Esophagus (tissue), 2 donors: ENCODE measurements at regions not wholly inside any gene's neighbourhood (a gene's known extent, or its start where the extent isn't known, plus 50 kb on each side); places are given as distances from the start of the nearest gene placed in this dataset.

Experiments
- H3K27ac ChIP-seq, 2 donors: one replicate each; pipeline ENCODE4 v1.5.1; 2013; ENCODE audit warnings: low read depth in 2 of 2, mild to moderate bottlenecking in 2 of 2, inconsistent platforms in 1 of 2, low read length in 1 of 2, moderate library complexity in 1 of 2
- H3K27me3 ChIP-seq, 2 donors: one replicate each; pipeline ENCODE4 v1.6.1; 2013; ENCODE audit warnings: low read length in 2 of 2, control low read depth in 1 of 2, mild to moderate bottlenecking in 1 of 2; ENCODE audit not compliant: insufficient read depth in 2 of 2, control insufficient read depth in 1 of 2
- H3K36me3 ChIP-seq, 2 donors: one replicate each; pipeline ENCODE4 v1.6.1; 2013; ENCODE audit warnings: low read length in 1 of 2; ENCODE audit not compliant: control insufficient read depth in 2 of 2, insufficient read depth in 2 of 2
- H3K4me1 ChIP-seq, 2 donors: one replicate each; pipeline ENCODE4 v1.6.1; 2013; ENCODE audit warnings: low read length in 1 of 2; ENCODE audit not compliant: control insufficient read depth in 2 of 2, insufficient read depth in 2 of 2
- H3K4me3 ChIP-seq, 2 donors: one replicate each; pipeline ENCODE4 v1.5.1; 2013; ENCODE audit warnings: low read length in 2 of 2, mild to moderate bottlenecking in 2 of 2, low read depth in 1 of 2, moderate library complexity in 1 of 2
- H3K9me3 ChIP-seq, 2 donors: one replicate each; pipeline ENCODE4 v1.6.1; 2013; ENCODE audit warnings: mild to moderate bottlenecking in 2 of 2, low read depth in 1 of 2, low read length in 1 of 2, moderate library complexity in 1 of 2; ENCODE audit not compliant: control insufficient read depth in 2 of 2, insufficient read depth in 1 of 2
- WGBS, 2 donors: extraction: QIAGEN DNeasy Blood & Tissue Kit; methylation state at CpG; one replicate each; pipeline ENCODE4 v1.1.7; 2013; 5-methylcytosine and 5-hydroxymethylcytosine counted together
- donor health status: healthy with polysubstance abuse.
- donor health status: Bipolar disorder and iron deficiency.

DNA sequence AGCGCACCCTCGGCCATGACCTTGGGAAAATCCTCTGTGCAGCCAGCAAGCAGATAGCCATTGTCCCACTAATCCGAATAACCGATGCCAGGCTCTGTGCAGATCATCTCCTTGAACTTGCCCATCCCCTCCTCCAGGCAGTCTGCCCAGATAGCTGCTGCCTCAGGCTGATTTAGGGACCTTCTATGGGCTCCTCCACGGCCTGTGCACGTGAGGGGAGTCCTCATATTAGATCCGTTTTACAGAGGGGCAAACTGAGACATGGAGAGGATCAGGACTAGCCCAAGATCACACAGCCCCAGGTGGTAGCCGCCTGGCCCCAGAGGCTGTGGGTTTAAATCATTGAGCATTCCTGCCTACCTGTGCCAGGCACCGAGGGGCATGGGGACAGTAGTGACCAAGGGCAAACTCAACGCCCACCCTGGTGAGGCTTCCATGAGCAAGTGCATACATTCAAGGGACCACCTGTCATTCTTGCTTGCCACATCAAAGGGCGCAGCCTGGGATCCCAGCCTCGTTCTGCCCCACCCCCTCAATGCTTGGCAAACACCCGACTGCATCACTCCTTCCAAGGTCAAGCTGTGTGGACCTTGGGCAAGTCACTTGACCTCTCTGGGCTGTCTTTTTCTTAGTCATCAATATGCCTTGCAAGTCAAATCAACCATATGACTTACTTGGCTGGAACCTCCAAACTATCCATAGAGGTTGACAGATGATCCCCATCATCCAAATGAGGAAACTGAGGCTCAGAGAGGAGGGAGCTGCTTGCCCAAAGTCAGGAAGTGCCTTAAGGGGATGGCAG is 131.6 kb downstream of the MN1 start:
- Histone ChIP-seq H3K36me3 (no peaks in the 10 kb centered on the region), H3K27ac (no peak overlapping the region), H3K4me3 (no peak overlapping the region), H3K9me3 (no peaks in the 10 kb centered on the region), H3K4me1 (peaks cover 0 to 9% of the 10 kb centered on the region in 2 donors), H3K27me3 (no peaks in the 10 kb centered on the region)
- WGBS, 2 donors = 40 to 41% methylated on average over 13 of the region's 13 CpGs

DNA sequence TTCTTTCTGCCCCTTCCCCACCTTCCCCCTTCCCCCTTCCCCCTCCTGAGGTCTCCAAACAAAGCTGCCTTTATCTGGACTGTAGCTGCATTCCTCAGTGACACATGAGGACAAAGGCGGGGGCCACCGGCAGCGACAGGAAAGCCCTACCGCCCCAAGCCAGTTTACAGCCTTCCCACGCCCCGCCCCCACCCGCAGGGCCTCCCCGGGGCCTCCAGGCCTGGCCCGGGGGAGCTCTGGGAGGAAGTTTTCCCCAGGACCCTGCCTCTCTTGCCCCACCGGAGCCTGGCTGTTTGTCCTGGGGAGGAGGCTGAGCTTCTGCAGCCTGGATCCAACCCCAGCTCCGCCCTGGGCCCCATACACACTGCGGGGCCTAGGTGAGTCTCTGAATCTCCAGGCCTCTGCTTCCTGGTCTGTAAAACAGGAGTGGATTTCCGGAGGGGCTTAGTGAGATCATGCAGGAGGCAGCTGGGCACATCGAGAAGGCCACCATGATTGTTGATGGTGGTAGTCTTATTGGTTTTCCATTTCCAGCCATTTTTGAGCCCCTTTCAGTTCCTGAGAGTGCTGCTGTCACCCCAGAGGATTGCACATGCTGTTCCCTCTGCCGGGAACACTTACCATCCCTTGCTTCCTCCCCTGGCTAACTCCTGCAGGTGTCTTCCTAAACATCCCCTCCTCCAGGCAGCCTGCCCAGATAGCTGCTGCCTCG is 130.7 kb downstream of the MN1 start:
- Histone ChIP-seq H3K9me3 (no peaks in the 10 kb centered on the region), H3K36me3 (no peaks in the 10 kb centered on the region), H3K4me1 (peaks cover 0 to 9% of the 10 kb centered on the region in 2 donors), H3K27ac (no peak overlapping the region), H3K4me3 (no peak overlapping the region), H3K27me3 (no peaks in the 10 kb centered on the region)
- WGBS, 2 donors = 25 to 30% methylated on average over 16 of the region's 16 CpGs

DNA sequence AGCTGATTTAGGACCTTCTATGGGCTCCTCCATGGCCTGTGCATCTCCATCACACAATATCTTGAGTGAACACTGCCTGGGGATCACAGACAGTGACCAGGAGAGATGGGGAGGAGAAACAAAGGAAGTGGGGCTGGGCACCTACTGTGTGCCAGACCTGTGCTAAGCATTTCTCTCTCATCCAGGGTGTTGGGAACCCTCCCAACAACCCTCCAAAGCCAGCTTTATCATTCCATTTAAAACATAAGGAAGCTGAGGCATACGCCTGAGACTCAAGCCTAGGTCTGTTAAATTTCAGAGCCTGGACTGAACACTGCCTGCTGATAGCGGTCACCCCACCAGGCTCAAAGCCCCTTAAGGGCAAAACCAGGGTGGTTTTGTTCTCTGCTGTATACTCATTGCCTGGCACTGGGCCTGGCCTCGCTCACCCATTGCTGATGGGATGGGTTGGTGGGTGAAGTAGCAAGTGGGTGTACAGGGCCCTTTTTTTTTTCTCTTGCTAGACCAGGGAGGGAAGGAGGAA is 130.1 kb downstream of the MN1 start:
- no peaks in the 10 kb centered on the region for H3K9me3 ChIP-seq
- 80 to 87% methylated on average over 3 of the region's 3 CpGs for WGBS, 2 donors
- H3K4me1 ChIP-seq = peaks cover 0 to 9% of the 10 kb centered on the region in 2 donors
- no peak overlapping the region for H3K27ac ChIP-seq
- no peaks in the 10 kb centered on the region for H3K27me3 ChIP-seq
- no peaks in the 10 kb centered on the region for H3K36me3 ChIP-seq
- H3K4me3 ChIP-seq = no peak overlapping the region

DNA sequence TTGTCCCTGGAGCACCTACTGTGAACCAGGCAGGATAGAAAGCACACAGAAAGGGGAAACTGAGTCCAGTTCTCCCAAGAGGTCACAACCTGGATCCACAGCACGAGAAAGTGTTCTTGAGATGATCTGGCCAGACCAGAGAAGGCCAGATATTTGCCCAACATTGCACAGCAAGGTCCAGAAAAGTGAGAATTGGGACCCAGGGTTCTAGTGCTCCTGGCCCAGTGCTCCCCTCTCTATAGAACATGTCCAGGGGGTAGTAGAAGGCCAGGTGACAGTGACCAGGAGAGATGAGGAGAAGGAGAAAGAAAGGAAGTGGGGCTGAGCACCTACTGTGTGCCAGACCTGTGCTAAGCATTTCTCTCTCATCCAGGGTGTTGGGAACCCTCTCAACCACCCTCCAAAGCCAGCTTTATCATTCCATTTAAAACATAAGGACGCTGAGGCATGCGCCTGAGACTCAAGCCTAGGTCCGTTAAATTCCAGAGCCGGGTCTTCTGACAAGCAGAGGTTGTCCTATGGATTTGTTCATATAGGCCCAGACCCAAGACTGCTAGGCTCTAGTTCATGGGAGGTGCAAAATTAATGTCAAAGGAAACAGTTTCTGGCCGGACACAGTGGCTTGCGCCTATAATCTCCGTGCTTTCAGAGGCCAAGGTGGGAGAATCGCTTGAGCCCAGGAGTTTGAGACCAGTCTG is 128.7 kb downstream of the MN1 start:
- peaks cover 0 to 9% of the 10 kb centered on the region in 2 donors for H3K4me1 ChIP-seq
- no peak overlapping the region for H3K4me3 ChIP-seq
- no peaks in the 10 kb centered on the region for H3K27me3 ChIP-seq
- 89 to 90% methylated on average over 9 of the region's 9 CpGs for WGBS, 2 donors
- H3K9me3 ChIP-seq = no peaks in the 10 kb centered on the region
- no peaks in the 10 kb centered on the region for H3K36me3 ChIP-seq
- no peak overlapping the region for H3K27ac ChIP-seq

DNA sequence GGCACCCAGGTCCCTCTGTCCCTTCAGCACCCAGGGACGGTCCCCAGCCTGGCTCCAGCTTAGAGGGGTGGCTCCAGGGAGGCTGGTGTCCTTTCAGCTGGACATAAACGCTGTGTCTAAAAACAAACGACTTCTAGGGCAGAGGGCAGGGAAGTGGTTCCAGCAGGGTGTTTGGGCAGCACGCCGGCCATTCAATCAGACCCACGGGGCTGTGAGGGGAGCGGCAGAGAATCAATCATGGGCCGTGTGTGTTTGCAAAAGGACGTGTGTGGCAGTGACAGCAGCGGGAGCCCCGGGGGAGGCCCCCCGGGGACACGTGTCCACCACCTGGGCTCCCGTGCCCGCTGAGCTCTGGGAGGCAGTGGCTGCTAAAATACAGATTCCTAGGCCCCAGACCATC is 127.7 kb downstream of the MN1 start:
- 20 to 30% methylated on average over 15 of the region's 15 CpGs for WGBS, 2 donors
- no peaks in the 10 kb centered on the region for H3K36me3 ChIP-seq
- H3K27me3 ChIP-seq = no peaks in the 10 kb centered on the region
- H3K9me3 ChIP-seq = no peaks in the 10 kb centered on the region
- no peak overlapping the region for H3K4me3 ChIP-seq
- peaks cover 0 to 9% of the 10 kb centered on the region in 2 donors for H3K4me1 ChIP-seq
- no peak overlapping the region for H3K27ac ChIP-seq

DNA sequence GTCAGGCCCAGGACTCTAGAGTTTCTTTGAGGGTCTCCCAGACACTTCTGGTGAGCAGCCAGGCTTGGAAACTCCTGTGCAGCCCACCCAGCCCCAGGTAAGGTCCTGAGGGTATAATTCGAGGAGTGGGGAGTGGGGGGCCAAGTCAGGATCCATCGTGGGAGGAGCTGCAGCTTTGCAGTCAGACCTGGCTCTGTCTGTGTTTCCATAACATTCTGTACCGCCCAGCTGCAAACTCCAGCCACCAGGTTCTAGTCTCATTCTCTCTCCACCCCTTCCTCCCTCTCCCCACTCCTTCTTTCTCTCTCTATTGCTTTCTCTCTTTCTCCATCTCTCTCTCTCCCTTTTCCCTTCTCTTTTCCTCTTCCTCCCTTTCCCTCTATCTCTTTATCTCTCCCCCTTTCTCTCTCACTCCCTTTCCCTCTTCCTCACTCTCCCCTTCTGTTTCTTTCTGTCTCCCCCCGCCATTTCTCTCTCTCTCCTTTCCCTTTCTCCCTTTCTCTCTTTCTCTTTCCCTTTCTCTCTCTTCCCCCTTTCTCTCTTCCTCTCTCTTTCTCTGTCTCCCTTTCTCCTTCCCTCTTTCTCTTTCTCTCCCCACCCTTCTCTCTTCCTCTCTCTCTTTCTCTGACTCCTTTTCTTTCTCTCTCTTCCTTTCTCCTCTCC is 127.2 kb downstream of the MN1 start:
- H3K27me3 ChIP-seq = no peaks in the 10 kb centered on the region
- peaks cover 0 to 8% of the 10 kb centered on the region in 2 donors for H3K4me1 ChIP-seq
- no peaks in the 10 kb centered on the region for H3K9me3 ChIP-seq
- no peaks in the 10 kb centered on the region for H3K36me3 ChIP-seq
- no peak overlapping the region for H3K4me3 ChIP-seq
- no peak overlapping the region for H3K27ac ChIP-seq
- WGBS, 2 donors = 47 to 52% methylated on average over 4 of the region's 4 CpGs

DNA sequence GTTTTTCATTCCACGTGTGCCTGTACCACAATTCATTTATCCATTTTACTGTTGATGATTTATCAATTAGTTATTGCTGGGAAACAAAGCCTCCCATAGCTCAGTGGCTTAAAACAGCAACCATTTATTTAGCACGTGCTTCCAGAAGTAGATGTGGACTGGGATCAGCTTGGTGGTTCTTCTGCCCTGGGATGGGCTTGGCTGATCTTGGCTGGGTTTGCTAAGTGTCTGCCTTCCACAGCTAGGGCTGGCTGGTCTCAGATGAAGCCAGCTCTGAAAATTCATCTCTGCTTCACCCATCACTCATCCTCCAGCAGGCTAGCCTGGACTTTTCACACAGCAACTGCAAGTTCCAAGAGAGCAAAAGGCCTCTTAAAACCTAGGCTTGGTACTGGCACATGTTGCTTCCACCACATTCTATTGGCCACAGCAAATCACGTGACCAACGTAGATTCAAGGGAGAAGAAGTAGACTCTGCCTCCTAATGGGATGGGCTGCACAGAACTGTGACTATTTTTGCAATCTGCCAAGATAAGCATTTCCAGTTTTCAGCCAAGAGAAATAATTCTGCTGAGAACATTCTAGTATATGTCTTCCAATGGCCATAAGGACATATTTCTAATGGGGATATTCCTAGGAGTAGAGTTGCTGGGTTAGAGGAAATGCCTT is 124.9 kb downstream of the MN1 start:
- WGBS, 2 donors = 81% methylated on average over 4 of the region's 4 CpGs
- Histone ChIP-seq H3K4me3 (no peak overlapping the region), H3K4me1 (no peaks in the 10 kb centered on the region), H3K36me3 (no peaks in the 10 kb centered on the region), H3K27ac (no peak overlapping the region), H3K9me3 (no peaks in the 10 kb centered on the region), H3K27me3 (no peaks in the 10 kb centered on the region)

DNA sequence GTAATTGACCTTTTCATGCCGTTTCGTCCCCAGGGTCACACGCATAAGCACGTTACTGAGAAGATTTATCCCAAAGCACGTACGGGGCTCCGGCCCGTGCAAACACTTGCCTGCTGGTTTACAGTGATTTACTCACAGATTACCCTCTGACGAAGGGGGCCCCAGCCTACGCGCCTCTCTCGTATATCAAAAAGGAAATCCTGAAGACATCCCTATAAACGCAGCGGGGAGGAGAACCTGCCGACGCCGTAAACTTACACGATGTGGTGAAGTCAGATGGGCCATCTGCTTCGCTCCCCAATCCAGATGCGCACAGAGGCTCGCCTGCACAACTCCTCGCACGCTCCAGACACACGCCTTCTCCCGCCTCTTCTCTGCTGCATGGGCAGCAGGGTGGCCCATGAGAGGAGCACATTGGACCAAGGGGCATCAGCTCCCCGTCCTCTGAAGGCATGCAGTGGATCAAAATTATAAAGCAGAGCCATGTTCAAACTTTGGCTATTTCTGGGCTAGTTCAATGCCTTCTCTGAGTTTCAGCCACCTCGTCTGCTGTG is 123.6 kb downstream of the MN1 start:
- Histone ChIP-seq H3K27me3 (no peaks in the 10 kb centered on the region), H3K4me3 (no peak overlapping the region), H3K27ac (no peak overlapping the region), H3K36me3 (no peaks in the 10 kb centered on the region), H3K9me3 (no peaks in the 10 kb centered on the region), H3K4me1 (no peaks in the 10 kb centered on the region)
- 84 to 86% methylated on average over 27 of the region's 27 CpGs for WGBS, 2 donors
